Activated CD4-positive, alpha-beta T cell treated with anti-CD3 and anti-CD28 coated beads for 36 hours (primary cell): ENCODE measurements at regions not wholly inside any gene's neighbourhood (a gene's known extent, or its start where the extent isn't known, plus 50 kb on each side); places are given as distances from the start of the nearest gene placed in this dataset.
"Not testable (repeated sequence)": the region's sequence is repeated elsewhere in the genome, so short reads cannot be mapped to it uniquely, and the experiment has no call there.

Experiments used
- ATAC-seq: fragments of 200-7000 bp; cut with Tn5 transposase; one replicate; pipeline ENCODE4 v1.10.0; 2021; ENCODE audit warnings: mild to moderate bottlenecking, moderate library complexity
- CTCF ChIA-PET: fragments of 350-600 bp; sonication (Branson Sonifier 250); formaldehyde crosslinking; loops from one replicate; lab custom pipeline; 2021; ENCODE audit warnings: antibody characterized with exemption; lab: Charles Lee
- POLR2A ChIA-PET: fragments of 350-600 bp; sonication (Branson Sonifier 250); formaldehyde crosslinking; loops from one replicate; lab custom pipeline; 2021; ENCODE audit warnings: antibody characterized with exemption, inconsistent platforms; lab: Charles Lee
- DNase-seq: peaks from one replicate; pipeline ENCODE4 v3.0.0-alpha.2; 2020
- H3K27ac Mint-ChIP-seq: one replicate; pipeline ENCODE4 v1.8.0; 2021; ENCODE audit warnings: mixed read lengths
- H3K27me3 Mint-ChIP-seq: one replicate; pipeline ENCODE4 v1.8.0; 2021; ENCODE audit warnings: mixed read lengths
- H3K36me3 Mint-ChIP-seq: one replicate; pipeline ENCODE4 v1.8.0; 2021; ENCODE audit warnings: low read depth, mixed read lengths
- H3K4me1 Mint-ChIP-seq: one replicate; pipeline ENCODE4 v1.8.0; 2021; ENCODE audit warnings: mixed read lengths
- H3K4me3 Mint-ChIP-seq: one replicate; pipeline ENCODE4 v1.8.0; 2021; ENCODE audit warnings: mild to moderate bottlenecking, moderate library complexity, mixed read lengths
- H3K9me3 Mint-ChIP-seq: one replicate; pipeline ENCODE4 v1.8.0; 2021; ENCODE audit warnings: low read depth, mixed read lengths
- intact Hi-C, 2 experiments: fragments of 100-400 bp; cut with DNase I in 1 of 2; cut with micrococcal nuclease in 1 of 2; formaldehyde crosslinking; loops; one replicate each; pipeline versions ENCODE4 v1.14.2 to v1.15.1; 2022 to 2024; cut with DNase I, micrococcal nuclease

- Mint-ChIP-seq H3K4me1 (no peaks in the 10 kb centered on the region), H3K4me3 (no peak overlapping the region), H3K9me3 (peaks cover 2% of the 10 kb centered on the region), H3K36me3 (no peaks in the 10 kb centered on the region), H3K27ac (no peak overlapping the region), H3K27me3 (peaks cover 9% of the 10 kb centered on the region)
- CTCF ChIA-PET, result no interaction called here
- intact Hi-C loops, result no loop called here
- no peak for ATAC-seq
- no peak for DNase-seq
- POLR2A ChIA-PET, result no interaction called here
These were observed 52.7 kb upstream of the CCND1 start for GRCh38 chr11:69588270-69588669.

DNA sequence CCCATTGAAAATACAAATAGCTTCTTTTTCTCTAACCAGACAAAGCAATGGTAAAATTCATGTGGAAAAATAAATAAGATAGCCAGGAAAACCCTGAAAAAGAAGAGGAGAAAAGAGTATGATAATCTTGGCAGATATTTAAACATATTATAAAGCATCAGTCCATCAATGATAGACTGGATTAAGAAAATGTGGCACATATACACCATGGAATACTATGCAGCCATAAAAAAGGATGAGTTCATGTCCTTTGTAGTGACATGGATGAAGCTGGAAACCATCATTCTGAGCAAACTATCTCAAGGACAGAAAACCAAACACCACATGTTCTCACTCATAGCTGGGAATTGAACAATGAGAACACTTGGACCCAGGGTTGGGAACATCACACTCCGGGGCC is 50.9 kb upstream of the CCND1 start:
- H3K9me3 Mint-ChIP-seq, ATAC-seq, H3K27me3 Mint-ChIP-seq, H3K4me3 Mint-ChIP-seq, H3K36me3 Mint-ChIP-seq, DNase-seq, CTCF ChIA-PET, POLR2A ChIA-PET, intact Hi-C loops, H3K27ac Mint-ChIP-seq, H3K4me1 Mint-ChIP-seq: not testable (repeated sequence)
